ENCODE measurements at regions not wholly inside any gene's neighbourhood (a gene's known extent, or its start where the extent isn't known, plus 50 kb on each side); places are given as distances from the start of the nearest gene placed in this dataset.

DNA sequence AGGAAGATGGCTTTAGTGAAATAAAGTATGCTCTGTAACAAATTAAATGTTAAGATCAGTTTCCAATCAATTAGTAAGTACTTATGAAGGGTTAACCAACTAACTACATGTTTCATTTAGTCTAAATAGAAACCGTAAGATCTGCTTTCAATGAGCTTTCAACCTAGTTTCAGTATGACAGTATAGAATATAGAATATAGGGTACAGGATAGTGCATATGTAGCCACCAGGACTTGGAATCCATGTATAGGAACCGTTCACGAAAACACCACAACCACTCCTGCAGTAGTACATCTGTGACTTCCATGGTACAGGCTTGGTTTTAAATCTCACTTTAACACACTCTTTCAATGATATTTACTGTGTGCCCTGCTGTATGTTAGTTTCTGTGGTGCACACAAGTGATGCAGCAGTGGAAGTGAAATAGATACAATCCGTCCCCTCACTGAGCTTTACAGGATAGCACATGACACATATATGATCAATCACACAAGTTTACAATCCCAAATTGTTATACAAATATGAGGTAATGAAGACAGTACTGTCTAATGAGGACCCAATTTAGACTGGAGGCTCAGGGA, 479.7 kb upstream of the MARCKS start:
- peak; percentile 66 for FAIRE-seq
- DNase-seq (ENCODE audit: insufficient read length, low spot score) = no peak

GRCh38 chr6:113380591-113380990, 476.6 kb upstream of the MARCKS start:
- FAIRE-seq (no peak), DNase-seq (ENCODE audit: insufficient read length, low spot score) (no peak)

DNA sequence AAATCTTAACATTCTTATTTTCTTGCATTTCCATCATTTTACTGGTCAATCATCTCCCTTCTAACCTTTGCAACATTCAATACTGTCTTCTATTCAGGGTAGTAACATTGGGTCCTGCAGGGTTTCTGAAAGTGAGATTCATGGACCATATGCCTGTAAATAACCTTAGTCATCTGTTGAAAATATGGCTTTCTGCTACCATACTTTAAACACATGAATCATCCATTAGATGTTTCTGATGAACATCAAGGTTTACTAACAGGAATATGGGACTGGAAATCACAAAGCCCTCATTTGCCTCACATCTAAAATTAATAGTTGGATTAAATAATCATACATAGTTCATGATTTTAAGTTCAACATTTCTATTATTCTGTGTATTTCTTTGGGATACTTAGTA, 475.9 kb upstream of the MARCKS start:
- FAIRE-seq (no peak), DNase-seq (ENCODE audit: insufficient read length, low spot score) (no peak)

DNA sequence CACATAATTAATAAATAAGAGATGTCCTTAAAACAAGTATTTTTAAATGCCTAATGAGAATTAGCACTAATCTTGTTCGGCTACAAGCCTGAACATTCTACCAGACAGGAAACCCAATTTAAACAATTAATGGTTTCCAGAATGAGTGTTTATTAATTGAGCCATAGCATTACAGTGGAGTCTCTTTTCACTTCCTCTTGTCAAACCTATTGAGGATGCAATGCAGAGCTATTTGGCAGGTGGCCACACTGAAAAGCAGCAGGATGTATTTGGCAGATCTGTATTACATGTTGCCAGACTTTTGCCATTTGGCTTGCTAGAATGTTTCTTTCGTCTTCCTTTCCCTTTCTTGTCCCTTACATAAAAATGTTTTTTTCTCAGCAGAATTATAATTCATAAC, 475.2 kb upstream of the MARCKS start:
- DNase-seq (ENCODE audit: insufficient read length, low spot score) (peak; percentile 9), FAIRE-seq (peak; percentile 87)

DNA sequence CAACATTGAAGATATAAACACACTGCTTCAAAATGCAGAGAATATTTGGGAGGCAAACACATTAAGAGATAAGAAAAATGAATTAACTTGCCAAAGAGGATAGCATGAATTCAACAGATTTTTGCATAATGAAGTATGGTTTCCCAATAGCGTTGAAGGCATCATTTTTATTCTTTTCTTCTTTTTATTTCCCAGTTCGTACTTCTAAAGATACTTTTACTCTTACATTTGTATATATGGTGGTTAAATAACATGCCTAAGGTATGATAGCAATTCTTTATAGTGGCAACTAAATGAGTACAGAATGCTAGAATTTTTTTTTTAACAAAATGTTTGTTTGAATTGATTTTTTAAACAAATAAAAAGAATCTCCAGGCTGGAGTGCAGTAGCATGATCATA, 473.4 kb upstream of the MARCKS start:
- DNase-seq (ENCODE audit: insufficient read length, low spot score) = no peak
- FAIRE-seq = no peak

DNA sequence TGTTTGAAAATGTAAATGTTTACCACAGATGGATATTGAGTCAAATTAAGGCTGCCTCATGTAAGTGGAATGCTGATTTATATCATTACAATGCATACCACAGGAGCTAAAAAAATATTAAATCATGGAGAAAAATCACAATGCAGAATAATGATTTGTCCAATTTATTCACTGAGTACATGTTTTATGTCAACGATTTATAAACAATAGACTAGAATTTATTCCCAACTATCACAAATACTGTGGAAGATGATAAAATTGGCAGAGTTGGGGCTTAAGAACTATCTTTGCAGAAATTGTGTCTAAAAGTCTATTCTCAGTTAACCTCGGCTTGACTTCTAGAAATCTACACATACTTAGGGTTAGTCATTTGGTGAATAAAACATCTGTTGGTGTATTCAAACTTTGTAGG, 472.1 kb upstream of the MARCKS start:
- DNase-seq (ENCODE audit: insufficient read length, low spot score) = no peak
- no peak for FAIRE-seq

DNA sequence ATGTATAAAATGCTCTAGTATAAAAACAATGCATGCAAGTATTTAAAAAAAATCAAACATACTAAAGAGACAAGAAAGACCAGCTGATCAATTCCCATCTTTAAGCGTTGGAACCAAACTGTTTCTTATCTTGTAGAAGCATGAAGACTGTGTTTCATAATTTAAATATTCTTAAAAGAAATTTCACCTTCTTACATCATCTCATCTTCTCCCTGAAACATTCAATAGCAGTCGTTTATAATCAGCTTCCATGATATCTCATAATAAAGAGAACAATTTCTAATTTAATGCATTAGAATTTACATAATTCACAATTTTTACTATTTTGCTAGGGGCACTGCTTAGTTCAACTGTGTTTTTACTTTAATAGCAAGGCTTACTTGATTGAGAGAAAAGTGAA, 468.1 kb upstream of the MARCKS start:
- DNase-seq (ENCODE audit: insufficient read length, low spot score) = no peak
- no peak for FAIRE-seq

DNA sequence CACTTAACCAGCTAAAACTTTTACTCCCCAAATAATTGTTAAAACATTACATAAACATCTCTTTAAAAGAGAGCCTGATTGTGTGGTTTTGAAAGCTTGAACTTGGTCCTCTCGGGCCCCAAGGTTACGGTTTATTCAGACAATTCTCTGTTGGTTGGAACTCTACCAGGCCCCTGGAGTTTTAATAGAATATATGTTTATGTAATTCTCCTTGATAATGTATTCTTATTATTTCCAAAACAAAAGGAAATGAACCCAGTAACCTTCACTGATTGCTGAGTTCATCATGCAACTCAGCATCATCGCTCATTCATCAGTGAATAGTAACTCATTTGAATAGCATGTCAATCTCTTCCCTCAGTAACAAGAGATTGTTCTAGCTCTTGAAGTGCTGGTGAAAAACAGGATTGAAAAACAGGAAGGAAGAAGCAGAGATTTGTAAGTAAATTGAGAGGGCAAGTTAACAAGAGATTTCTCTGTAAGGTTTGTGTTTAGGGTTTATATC, 464.5 kb upstream of the MARCKS start:
- FAIRE-seq = no peak
- no peak for DNase-seq (ENCODE audit: insufficient read length, low spot score)

DNA sequence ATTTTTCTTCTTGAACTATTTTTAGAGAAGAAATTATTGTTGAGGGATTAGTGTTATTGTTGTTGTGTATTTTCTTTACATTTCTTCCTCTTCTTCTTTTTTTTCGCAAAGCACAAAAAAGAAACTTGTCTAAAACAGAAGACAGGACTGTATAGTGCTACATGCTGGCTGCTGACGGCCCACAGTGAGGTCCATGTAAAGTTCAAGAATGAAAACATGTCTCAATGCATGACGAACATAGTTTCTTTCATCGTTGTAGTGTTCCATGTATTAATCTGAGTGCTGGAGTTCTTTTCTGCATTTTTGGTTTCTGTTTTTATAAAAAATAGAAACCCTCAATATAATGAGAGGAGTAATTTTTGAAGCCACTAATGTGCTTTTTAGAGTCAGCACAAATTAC, 462.9 kb upstream of the MARCKS start:
- no peak for FAIRE-seq
- no peak for DNase-seq (ENCODE audit: insufficient read length, low spot score)

- FAIRE-seq (no peak), DNase-seq (ENCODE audit: insufficient read length, low spot score) (no peak)
Measured at GRCh38 chr6:113394729-113395128, 462.4 kb upstream of the MARCKS start.

DNA sequence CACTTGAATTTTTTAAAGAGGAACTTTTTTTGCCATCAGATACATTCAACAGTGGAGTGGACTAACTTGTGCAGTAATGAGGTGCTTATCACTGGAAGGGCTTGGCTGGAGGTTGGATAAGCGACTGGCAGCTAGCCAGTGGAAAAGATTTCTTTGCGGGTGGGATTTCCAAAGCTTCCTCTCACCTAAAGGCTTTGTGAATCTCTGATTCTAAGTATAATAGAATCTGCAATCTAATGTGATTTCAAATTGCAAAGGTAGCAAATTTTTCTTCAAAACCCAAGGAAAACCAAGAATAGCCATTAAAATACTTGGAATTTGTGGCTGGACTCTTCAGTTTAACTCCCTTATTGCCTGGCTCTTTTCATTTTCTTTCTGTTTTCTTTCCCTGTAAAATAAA, 460.4 kb upstream of the MARCKS start:
- FAIRE-seq (no peak), DNase-seq (ENCODE audit: insufficient read length, low spot score) (no peak)

GRCh38 chr6:113397236-113397635, 459.9 kb upstream of the MARCKS start:
- no peak for FAIRE-seq

DNA sequence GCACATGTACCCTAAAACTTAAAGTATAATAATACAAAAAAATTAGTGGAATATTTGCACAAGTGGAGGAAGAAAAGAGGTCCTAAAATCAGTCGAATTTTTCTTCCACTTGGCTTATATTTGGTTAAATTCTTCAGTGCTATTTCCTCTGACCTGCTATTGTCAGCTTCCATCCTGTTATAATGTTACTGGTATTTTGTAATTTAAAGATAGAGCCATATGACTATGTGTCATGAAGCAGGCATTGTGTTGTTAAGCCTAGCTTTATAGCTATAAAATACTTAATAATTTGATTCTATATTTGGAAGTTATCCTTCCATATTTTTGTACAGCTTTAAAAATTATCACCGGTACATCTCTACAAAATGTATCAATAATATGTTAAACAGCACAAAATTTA, 455.9 kb upstream of the MARCKS start:
- FAIRE-seq = no peak
- no peak for DNase-seq (ENCODE audit: insufficient read length, low spot score)

More at GRCh38 chr6:113397236-113397635, 459.9 kb upstream of the MARCKS start:
- DNase-seq (ENCODE audit: insufficient read length, low spot score) = no peak

- DNase-seq (ENCODE audit: insufficient read length, low spot score) (no peak), FAIRE-seq (no peak)
Measured at GRCh38 chr6:113402544-113402943, 454.6 kb upstream of the MARCKS start.

DNA sequence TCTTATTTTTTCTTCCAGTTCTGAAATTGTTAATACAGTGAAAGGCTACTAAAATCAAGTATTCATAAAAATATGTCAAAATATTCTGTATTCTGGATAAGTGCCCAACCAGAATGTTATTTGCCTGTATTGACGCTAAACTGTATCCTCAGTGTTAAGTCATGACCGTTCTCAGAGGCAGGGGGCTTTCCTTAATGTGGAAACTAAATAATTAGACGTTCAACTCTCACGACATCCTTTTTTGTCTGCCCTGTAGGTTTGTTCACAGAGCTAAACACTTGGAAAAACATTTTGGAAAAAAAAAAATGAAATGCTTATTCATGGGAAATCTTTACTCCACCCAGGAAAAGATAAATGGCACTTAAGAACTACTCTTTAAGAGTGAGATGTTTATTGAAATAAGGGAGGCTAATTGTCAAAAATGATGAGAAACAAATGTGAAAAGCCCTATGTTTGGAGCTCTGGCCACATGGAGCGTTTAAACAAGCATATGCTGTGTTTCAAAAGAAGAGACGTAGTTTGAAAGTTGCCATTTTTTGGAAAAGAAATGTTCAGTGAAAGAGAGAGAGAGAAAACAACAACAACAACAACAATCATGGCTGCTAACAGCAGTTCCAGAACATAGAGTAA, 453.1 kb upstream of the MARCKS start:
- FAIRE-seq = no peak
- no peak for DNase-seq (ENCODE audit: insufficient read length, low spot score)

- FAIRE-seq (no peak), DNase-seq (ENCODE audit: insufficient read length, low spot score) (no peak)
Measured at GRCh38 chr6:113405326-113406047, 451.7 kb upstream of the MARCKS start.

DNA sequence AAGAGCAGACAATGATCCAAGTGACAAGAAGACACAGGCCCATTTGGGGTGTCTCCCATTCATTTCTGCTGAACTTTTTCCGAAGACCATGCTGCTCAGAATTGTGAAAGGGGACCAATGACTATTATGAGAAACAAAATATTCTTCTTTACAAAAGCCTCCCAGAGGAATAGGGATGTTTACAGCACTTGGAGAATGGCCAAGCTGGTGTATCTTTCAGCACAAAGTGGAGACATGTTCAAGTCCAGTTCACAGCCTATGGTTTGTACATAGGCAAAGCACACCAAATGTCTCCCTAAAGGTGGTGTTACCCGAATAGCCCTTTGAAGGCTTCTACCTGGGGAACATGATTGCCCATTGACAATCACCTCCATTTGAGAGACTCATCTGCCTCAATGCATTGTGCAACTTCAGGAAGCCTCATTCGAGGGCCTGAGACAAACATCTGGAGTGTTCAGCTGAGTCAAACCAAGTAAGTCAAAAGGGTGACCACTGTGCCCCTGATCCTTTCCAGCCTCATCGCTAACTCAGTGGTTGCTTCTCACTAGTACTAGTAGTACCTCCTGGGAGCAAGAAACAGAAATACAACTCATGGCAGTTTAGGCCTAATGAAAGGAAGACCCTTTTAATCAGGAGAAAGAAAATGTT, 451.0 kb upstream of the MARCKS start:
- no peak for DNase-seq (ENCODE audit: insufficient read length, low spot score)
- FAIRE-seq = no peak

DNA sequence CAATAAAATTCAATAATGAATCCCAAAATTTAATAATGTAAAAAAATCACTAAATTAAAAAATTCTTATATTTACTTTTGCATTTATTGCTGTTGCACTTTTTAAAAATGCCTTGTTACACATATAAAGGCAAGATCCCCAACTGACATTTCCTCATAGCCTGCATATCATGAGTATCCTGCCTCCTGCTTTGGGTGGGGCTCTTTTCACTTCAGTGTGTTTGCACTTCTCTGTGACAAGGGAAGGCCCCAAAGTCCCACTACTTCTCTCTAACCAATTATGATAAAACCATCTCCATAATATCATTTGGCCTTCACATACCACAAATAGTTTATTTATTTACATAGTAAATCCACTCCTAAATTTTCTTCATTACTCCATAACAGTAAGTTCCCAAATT, 446.1 kb upstream of the MARCKS start:
- DNase-seq (ENCODE audit: insufficient read length, low spot score) = no peak
- no peak for FAIRE-seq

GRCh38 chr6:113412589-113413357, 444.4 kb upstream of the MARCKS start:
- peak; percentile 52 for FAIRE-seq

DNA sequence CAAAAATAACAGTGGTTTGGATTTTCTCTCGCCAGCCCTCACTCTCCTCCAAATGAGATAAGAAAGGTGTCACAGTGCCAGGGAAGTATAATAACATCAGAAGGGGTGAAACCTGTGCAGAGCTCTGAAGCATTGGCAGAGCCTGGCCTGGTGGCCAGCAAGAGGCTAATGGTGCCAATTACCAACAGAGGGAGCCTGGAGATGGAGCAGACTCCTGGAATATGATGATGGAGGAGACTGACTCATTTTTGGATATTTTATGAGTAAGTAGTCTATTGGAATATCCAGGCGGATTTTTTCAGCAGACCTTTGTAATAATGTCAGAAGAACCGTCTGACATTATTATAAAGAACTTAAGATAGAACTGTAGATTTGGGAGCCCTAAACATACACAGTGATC, 442.6 kb upstream of the MARCKS start:
- no peak for DNase-seq (ENCODE audit: insufficient read length, low spot score)
- no peak for FAIRE-seq

More at GRCh38 chr6:113412589-113413357, 444.4 kb upstream of the MARCKS start:
- no peak for DNase-seq (ENCODE audit: insufficient read length, low spot score)

DNA sequence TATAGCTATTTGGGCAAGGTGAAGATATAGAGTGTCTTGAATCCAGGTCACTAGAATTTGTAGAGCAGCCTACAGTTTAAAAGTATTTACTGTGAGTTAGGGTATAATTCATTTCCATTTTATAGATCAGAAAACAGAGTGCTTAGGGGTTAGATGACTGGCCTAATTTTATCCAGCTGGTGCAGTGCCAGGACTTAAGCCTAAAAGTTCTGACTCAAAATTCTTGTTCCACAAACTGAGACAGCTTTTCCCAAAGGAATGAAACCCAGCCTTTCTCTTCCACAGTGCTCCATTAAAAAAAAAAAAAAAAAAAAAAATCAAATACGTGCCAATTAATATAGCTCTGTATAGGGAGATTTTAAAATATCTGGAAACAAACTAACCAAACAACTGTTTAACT, 441.0 kb upstream of the MARCKS start:
- FAIRE-seq (no peak), DNase-seq (ENCODE audit: insufficient read length, low spot score) (no peak)

Measured in GM19239 (cell line).